HepG2 (cell line): ENCODE measurements at regions not wholly inside any gene's neighbourhood (a gene's known extent, or its start where the extent isn't known, plus 50 kb on each side); places are given as distances from the start of the nearest gene placed in this dataset.

Experiments used
- JUN ChIP-seq: sonication (generic); formaldehyde crosslinking; IDR thresholded peaks from 2 replicates; pipeline ENCODE4 v1.4.0; 2020; ENCODE audit warnings: mild to moderate bottlenecking, missing genetic modification reagents
- LCORL ChIP-seq, 2 experiments: fragments of 450-650 bp in 1 of 2; sonication (generic) in 1 of 2; formaldehyde crosslinking in 1 of 2; IDR thresholded peaks; 2 replicates each; pipeline versions ENCODE4 v1.5.0 to v1.6.1; 2017 to 2020; ENCODE audit warnings: antibody characterized with exemption in 1 of 2, missing genetic modification reagents in 1 of 2
- RFXANK ChIP-seq: IDR thresholded peaks from 2 replicates; pipeline ENCODE4 v1.6.1; 2016
- SAFB2 ChIP-seq: sonication (generic); formaldehyde crosslinking; IDR thresholded peaks from 2 replicates; pipeline ENCODE4 v1.5.1; 2020; ENCODE audit warnings: missing genetic modification reagents, low read depth, mild to moderate bottlenecking, borderline replicate concordance
- SP1 ChIP-seq, 2 experiments: fragments of 450-650 bp in 1 of 2; sonication (generic) in 1 of 2; formaldehyde crosslinking in 1 of 2; IDR thresholded peaks; 2 replicates each; pipeline versions ENCODE4 v1.4.0 to v1.6.1; 2016 to 2020; ENCODE audit warnings: missing genetic modification reagents in 1 of 2
- TBX3 ChIP-seq: fragments of 450-650 bp; IDR thresholded peaks from 2 replicates; pipeline ENCODE4 v1.6.1; 2017; ENCODE audit warnings: antibody characterized with exemption, mild to moderate bottlenecking, inconsistent platforms, borderline replicate concordance
- TCF12 ChIP-seq, 2 experiments: fragments of 450-650 bp in 1 of 2; sonication (generic) in 1 of 2; formaldehyde crosslinking in 1 of 2; IDR thresholded peaks; 2 replicates each; pipeline versions ENCODE4 v1.6.1 to v1.8.0; 2017 to 2022; ENCODE audit warnings: antibody characterized with exemption in 1 of 2, mild to moderate bottlenecking in 1 of 2, missing genetic modification reagents in 1 of 2, moderate library complexity in 1 of 2
- ZBTB42 ChIP-seq: sonication (generic); formaldehyde crosslinking; IDR thresholded peaks from 2 replicates; pipeline ENCODE4 v1.5.0; 2020; ENCODE audit warnings: mild to moderate bottlenecking, missing genetic modification reagents
- ZKSCAN8 ChIP-seq: IDR thresholded peaks from 2 replicates; pipeline ENCODE4 v1.6.1; 2016; ENCODE audit warnings: borderline replicate concordance, missing genetic modification reagents, missing compliant biosample characterization
- ZNF160 ChIP-seq: sonication (generic); formaldehyde crosslinking; IDR thresholded peaks from 2 replicates; pipeline ENCODE4 v1.8.0; 2022; ENCODE audit warnings: mild to moderate bottlenecking, inconsistent platforms, missing genetic modification reagents
- ZNF264 ChIP-seq: sonication (generic); formaldehyde crosslinking; IDR thresholded peaks from 2 replicates; pipeline ENCODE4 v1.4.0; 2020; ENCODE audit warnings: missing genetic modification reagents
- ZNF468 ChIP-seq: sonication (generic); formaldehyde crosslinking; IDR thresholded peaks from 2 replicates; pipeline ENCODE4 v1.8.0; 2022; ENCODE audit warnings: mild to moderate bottlenecking, moderate library complexity, missing genetic modification reagents
- ZNF550 ChIP-seq: sonication (generic); formaldehyde crosslinking; IDR thresholded peaks from 2 replicates; pipeline ENCODE4 v1.4.0; 2020; ENCODE audit warnings: mild to moderate bottlenecking, missing genetic modification reagents, borderline replicate concordance
- ZNF746 ChIP-seq: sonication (generic); formaldehyde crosslinking; IDR thresholded peaks from 2 replicates; pipeline ENCODE4 v1.8.0; 2022; ENCODE audit warnings: mild to moderate bottlenecking, missing genetic modification reagents
- ZNF761 ChIP-seq: sonication (generic); formaldehyde crosslinking; conservative IDR thresholded peaks from 2 replicates; pipeline ENCODE4 v1.4.0; 2020; ENCODE audit warnings: mild to moderate bottlenecking, missing genetic modification reagents
- ZNF878 ChIP-seq: sonication (generic); formaldehyde crosslinking; IDR thresholded peaks from 2 replicates; pipeline ENCODE4 v1.8.1; 2023; ENCODE audit warnings: mild to moderate bottlenecking, missing genetic modification reagents, moderate library complexity
- ZSCAN12 ChIP-seq: sonication (generic); formaldehyde crosslinking; IDR thresholded peaks from 2 replicates; pipeline ENCODE4 v1.9.0; 2021; ENCODE audit warnings: mild to moderate bottlenecking, missing genetic modification reagents
- TF ChIP-seq, protein P1 (sequence below): sonication (generic); formaldehyde crosslinking; IDR thresholded peaks from 2 replicates; pipeline ENCODE4 v1.5.0; 2020; ENCODE audit warnings: mild to moderate bottlenecking, missing genetic modification reagents, borderline replicate concordance
- TF ChIP-seq, protein P2 (sequence below): sonication (generic); formaldehyde crosslinking; IDR thresholded peaks from 2 replicates; pipeline ENCODE4 v1.8.0; 2022; ENCODE audit warnings: mild to moderate bottlenecking, missing genetic modification reagents, moderate library complexity
- TF ChIP-seq, protein P3 (sequence below): sonication (generic); formaldehyde crosslinking; IDR thresholded peaks from 2 replicates; pipeline ENCODE4 v1.4.0; 2020; ENCODE audit warnings: missing genetic modification reagents
- TF ChIP-seq, protein P4 (sequence below): sonication (generic); formaldehyde crosslinking; IDR thresholded peaks from 2 replicates; pipeline ENCODE4 v1.8.1; 2023; ENCODE audit warnings: mild to moderate bottlenecking, missing genetic modification reagents, borderline replicate concordance

DNA sequence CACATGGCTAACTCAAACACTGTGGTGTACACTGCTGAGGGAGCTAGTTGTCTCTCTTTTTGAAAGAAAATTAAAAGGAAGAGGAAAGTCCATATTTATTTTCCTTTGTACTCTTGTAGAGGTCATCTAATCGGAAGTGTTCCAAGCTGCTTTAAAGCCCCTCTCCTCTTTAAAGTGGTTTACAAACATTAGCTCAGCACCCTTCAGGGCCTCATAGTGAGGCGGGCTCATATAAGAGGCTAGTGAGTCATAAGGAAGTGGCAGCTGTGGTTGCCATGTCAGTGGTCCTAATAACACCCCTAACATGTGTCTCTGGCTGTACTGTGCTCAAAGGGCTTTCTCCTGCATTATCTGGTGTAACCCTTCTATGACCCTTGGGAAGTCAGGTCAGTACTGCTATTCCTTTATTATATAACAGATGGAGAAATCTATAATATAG is 104.4 kb upstream of the SERBP1 start (continued):
- TF ChIP-seq, protein P1, sequence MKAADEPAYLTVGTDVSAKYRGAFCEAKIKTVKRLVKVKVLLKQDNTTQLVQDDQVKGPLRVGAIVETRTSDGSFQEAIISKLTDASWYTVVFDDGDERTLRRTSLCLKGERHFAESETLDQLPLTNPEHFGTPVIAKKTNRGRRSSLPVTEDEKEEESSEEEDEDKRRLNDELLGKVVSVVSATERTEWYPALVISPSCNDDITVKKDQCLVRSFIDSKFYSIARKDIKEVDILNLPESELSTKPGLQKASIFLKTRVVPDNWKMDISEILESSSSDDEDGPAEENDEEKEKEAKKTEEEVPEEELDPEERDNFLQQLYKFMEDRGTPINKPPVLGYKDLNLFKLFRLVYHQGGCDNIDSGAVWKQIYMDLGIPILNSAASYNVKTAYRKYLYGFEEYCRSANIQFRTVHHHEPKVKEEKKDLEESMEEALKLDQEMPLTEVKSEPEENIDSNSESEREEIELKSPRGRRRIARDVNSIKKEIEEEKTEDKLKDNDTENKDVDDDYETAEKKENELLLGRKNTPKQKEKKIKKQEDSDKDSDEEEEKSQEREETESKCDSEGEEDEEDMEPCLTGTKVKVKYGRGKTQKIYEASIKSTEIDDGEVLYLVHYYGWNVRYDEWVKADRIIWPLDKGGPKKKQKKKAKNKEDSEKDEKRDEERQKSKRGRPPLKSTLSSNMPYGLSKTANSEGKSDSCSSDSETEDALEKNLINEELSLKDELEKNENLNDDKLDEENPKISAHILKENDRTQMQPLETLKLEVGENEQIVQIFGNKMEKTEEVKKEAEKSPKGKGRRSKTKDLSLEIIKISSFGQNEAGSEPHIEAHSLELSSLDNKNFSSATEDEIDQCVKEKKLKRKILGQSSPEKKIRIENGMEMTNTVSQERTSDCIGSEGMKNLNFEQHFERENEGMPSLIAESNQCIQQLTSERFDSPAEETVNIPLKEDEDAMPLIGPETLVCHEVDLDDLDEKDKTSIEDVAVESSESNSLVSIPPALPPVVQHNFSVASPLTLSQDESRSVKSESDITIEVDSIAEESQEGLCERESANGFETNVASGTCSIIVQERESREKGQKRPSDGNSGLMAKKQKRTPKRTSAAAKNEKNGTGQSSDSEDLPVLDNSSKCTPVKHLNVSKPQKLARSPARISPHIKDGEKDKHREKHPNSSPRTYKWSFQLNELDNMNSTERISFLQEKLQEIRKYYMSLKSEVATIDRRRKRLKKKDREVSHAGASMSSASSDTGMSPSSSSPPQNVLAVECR (CRISPR knock-in tag) = peak; percentile 55; the same call in 1 of the 2 replicates
- TF ChIP-seq ZKSCAN8 = peak; percentile 95
- peak; percentile 94 for TF ChIP-seq ZNF264
- no peak for TF ChIP-seq SP1 (IDR thresholded peaks at IDR 0.05)
- peak; percentile 46 for TF ChIP-seq SP1 (CRISPR knock-in tag; IDR thresholded peaks at IDR 0.05)
- TF ChIP-seq, protein P2, sequence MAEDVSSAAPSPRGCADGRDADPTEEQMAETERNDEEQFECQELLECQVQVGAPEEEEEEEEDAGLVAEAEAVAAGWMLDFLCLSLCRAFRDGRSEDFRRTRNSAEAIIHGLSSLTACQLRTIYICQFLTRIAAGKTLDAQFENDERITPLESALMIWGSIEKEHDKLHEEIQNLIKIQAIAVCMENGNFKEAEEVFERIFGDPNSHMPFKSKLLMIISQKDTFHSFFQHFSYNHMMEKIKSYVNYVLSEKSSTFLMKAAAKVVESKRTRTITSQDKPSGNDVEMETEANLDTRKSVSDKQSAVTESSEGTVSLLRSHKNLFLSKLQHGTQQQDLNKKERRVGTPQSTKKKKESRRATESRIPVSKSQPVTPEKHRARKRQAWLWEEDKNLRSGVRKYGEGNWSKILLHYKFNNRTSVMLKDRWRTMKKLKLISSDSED (CRISPR knock-in tag) = no peak
- TF ChIP-seq ZNF746 (CRISPR knock-in tag) = peak; percentile 80
- TF ChIP-seq LCORL (IDR thresholded peaks at IDR 0.05) = no peak
- peak; percentile 75 for TF ChIP-seq LCORL (CRISPR knock-in tag; IDR thresholded peaks at IDR 0.05)
- 0 out of 2 replicates have a peak, but pooled peaks have one; percentile 71 for TF ChIP-seq ZSCAN12 (CRISPR knock-in tag)
- TF ChIP-seq ZNF468 (CRISPR knock-in tag) = no peak
- no peak for TF ChIP-seq ZNF761
- TF ChIP-seq, protein P3, sequence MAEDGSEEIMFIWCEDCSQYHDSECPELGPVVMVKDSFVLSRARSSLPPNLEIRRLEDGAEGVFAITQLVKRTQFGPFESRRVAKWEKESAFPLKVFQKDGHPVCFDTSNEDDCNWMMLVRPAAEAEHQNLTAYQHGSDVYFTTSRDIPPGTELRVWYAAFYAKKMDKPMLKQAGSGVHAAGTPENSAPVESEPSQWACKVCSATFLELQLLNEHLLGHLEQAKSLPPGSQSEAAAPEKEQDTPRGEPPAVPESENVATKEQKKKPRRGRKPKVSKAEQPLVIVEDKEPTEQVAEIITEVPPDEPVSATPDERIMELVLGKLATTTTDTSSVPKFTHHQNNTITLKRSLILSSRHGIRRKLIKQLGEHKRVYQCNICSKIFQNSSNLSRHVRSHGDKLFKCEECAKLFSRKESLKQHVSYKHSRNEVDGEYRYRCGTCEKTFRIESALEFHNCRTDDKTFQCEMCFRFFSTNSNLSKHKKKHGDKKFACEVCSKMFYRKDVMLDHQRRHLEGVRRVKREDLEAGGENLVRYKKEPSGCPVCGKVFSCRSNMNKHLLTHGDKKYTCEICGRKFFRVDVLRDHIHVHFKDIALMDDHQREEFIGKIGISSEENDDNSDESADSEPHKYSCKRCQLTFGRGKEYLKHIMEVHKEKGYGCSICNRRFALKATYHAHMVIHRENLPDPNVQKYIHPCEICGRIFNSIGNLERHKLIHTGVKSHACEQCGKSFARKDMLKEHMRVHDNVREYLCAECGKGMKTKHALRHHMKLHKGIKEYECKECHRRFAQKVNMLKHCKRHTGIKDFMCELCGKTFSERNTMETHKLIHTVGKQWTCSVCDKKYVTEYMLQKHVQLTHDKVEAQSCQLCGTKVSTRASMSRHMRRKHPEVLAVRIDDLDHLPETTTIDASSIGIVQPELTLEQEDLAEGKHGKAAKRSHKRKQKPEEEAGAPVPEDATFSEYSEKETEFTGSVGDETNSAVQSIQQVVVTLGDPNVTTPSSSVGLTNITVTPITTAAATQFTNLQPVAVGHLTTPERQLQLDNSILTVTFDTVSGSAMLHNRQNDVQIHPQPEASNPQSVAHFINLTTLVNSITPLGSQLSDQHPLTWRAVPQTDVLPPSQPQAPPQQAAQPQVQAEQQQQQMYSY (CRISPR knock-in tag) = 0 out of 2 replicates have a peak, but pooled peaks have one; percentile 43
- no peak; the same call in 1 of the 2 replicates for TF ChIP-seq RFXANK
- TF ChIP-seq TCF12 (IDR thresholded peaks at IDR 0.05) = no peak
- peak; percentile 96 for TF ChIP-seq TCF12 (CRISPR knock-in tag; IDR thresholded peaks at IDR 0.05)
- TF ChIP-seq, protein P4, sequence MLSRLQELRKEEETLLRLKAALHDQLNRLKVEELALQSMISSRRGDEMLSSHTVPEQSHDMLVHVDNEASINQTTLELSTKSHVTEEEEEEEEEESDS (CRISPR knock-in tag) = 0 out of 2 replicates have a peak, but pooled peaks have one; percentile 26
- no peak for TF ChIP-seq SAFB2 (CRISPR knock-in tag)
- no peak for TF ChIP-seq ZNF550
- TF ChIP-seq TBX3 = peak; percentile 98
- TF ChIP-seq ZNF160 (CRISPR knock-in tag) = 0 out of 2 replicates have a peak, but pooled peaks have one; percentile 31
- peak; percentile 97 for TF ChIP-seq JUN (CRISPR knock-in tag)
- TF ChIP-seq ZNF878 (CRISPR knock-in tag) = peak; percentile 72; the same call in 1 of the 2 replicates
- peak; percentile 38; the same call in 1 of the 2 replicates for TF ChIP-seq ZBTB42 (CRISPR knock-in tag)
